ENCODE measurements at regions not wholly inside any gene's neighbourhood (a gene's known extent, or its start where the extent isn't known, plus 50 kb on each side); places are given as distances from the start of the nearest gene placed in this dataset.

- no peak overlapping the region for H3K4me3 Mint-ChIP-seq
- WGBS, 2 experiments (ENCODE audit: insufficient coverage in 1 of 2, insufficient read length in 1 of 2), result 96 to 99% methylated on average over 9 to 11 of the region's 11 CpGs
- DNase-seq, result no peak
- TF ChIP-seq, protein P1, sequence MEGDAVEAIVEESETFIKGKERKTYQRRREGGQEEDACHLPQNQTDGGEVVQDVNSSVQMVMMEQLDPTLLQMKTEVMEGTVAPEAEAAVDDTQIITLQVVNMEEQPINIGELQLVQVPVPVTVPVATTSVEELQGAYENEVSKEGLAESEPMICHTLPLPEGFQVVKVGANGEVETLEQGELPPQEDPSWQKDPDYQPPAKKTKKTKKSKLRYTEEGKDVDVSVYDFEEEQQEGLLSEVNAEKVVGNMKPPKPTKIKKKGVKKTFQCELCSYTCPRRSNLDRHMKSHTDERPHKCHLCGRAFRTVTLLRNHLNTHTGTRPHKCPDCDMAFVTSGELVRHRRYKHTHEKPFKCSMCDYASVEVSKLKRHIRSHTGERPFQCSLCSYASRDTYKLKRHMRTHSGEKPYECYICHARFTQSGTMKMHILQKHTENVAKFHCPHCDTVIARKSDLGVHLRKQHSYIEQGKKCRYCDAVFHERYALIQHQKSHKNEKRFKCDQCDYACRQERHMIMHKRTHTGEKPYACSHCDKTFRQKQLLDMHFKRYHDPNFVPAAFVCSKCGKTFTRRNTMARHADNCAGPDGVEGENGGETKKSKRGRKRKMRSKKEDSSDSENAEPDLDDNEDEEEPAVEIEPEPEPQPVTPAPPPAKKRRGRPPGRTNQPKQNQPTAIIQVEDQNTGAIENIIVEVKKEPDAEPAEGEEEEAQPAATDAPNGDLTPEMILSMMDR (conservative IDR thresholded peaks at IDR 0.05), result no peak
- no peaks in the 10 kb centered on the region for H3K27me3 ChIP-seq (ENCODE audit: control insufficient read depth, insufficient read depth, low read length, poor library complexity, severe bottlenecking)
- H3K4me1 ChIP-seq (ENCODE audit: control insufficient read depth, insufficient read depth, low read length), result no peaks in the 10 kb centered on the region
- no peaks in the 10 kb centered on the region for H3K36me3 Mint-ChIP-seq (ENCODE audit: low read depth)
- H3K9me3 ChIP-seq (ENCODE audit: control insufficient read depth, low read length), result no peaks in the 10 kb centered on the region
- H3K27ac Mint-ChIP-seq, result no peak overlapping the region
- no peaks in the 10 kb centered on the region for H3K36me3 ChIP-seq (ENCODE audit: control insufficient read depth, insufficient read depth, low read length)
- no peak overlapping the region for H3K9ac ChIP-seq (ENCODE audit: extremely low read depth, low read length, poor library complexity, severe bottlenecking)
- no peak overlapping the region for H3K27ac ChIP-seq (ENCODE audit: low read depth, low read length)
- peaks cover 13% of the 10 kb centered on the region for H3K4me1 Mint-ChIP-seq
- no peak overlapping the region for H3K4me3 ChIP-seq (ENCODE audit: low read length)
- no peaks in the 10 kb centered on the region for H3K9me3 Mint-ChIP-seq
- H3K27me3 Mint-ChIP-seq (ENCODE audit: insufficient read depth), result no peaks in the 10 kb centered on the region
These were observed 396.2 kb upstream of the SLC35B3 start for GRCh38 chr6:8831366-8832152.

DNA sequence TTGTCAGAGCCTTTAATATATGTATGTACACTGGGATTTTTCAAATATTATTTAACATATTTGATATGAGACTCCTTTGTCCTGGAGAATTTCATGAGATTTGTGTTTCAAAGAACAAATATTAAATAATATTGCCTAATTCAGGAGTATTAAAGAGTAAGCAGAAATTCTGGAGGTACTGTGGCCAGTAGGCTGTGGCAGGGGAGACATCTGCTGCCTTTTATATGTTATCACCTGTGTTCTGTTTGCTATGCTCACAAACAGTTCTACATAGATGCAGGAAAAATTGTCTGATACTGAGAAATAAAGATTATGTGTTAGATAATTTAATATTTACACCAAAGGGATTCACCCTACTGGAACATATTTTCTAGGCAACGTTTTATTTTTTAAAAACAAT lies 395.4 kb upstream of the SLC35B3 start:
- DNase-seq, result no peak
- Histone ChIP-seq H3K9me3 (ENCODE audit: control insufficient read depth, low read length) (no peaks in the 10 kb centered on the region), H3K9ac (ENCODE audit: extremely low read depth, low read length, poor library complexity, severe bottlenecking) (no peak overlapping the region), H3K36me3 (ENCODE audit: control insufficient read depth, insufficient read depth, low read length) (no peaks in the 10 kb centered on the region), H3K27ac (ENCODE audit: low read depth, low read length) (no peak overlapping the region), H3K4me1 (ENCODE audit: control insufficient read depth, insufficient read depth, low read length) (no peaks in the 10 kb centered on the region), H3K4me3 (ENCODE audit: low read length) (no peak overlapping the region), H3K27me3 (ENCODE audit: control insufficient read depth, insufficient read depth, low read length, poor library complexity, severe bottlenecking) (no peaks in the 10 kb centered on the region)
- H3K27ac Mint-ChIP-seq, result no peak overlapping the region
- TF ChIP-seq, protein P1 (conservative IDR thresholded peaks at IDR 0.05), result no peak
- H3K4me3 Mint-ChIP-seq, result no peak overlapping the region
- H3K4me1 Mint-ChIP-seq, result peaks cover 6% of the 10 kb centered on the region
- no CpG with 5 or more reads among the region's 1 CpG for WGBS, 2 experiments (ENCODE audit: insufficient coverage in 1 of 2, insufficient read length in 1 of 2)
- no peaks in the 10 kb centered on the region for H3K36me3 Mint-ChIP-seq (ENCODE audit: low read depth)
- no peaks in the 10 kb centered on the region for H3K9me3 Mint-ChIP-seq
- H3K27me3 Mint-ChIP-seq (ENCODE audit: insufficient read depth), result no peaks in the 10 kb centered on the region

DNA sequence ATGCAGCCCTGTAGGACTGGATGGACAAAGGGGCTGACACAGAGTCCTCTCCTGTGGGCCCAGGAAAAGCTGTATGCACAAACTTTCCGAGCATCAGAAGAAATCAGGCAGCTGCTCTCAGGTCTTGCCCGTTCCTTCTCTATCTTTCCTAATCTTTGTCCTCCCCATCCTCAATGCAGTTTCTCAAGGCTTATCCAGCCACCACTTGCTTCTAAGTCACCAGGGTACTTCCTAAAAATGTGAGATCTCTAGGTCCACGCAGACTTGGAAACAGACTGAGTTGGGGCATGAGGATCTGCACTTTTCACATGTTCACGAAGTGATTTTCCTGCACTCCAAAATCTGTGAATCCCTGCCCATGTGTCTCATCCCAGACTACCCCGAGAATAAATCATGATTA lies 394.5 kb upstream of the SLC35B3 start:
- DNase-seq, result no peak
- no peak overlapping the region for H3K27ac ChIP-seq (ENCODE audit: low read depth, low read length)
- Mint-ChIP-seq H3K9me3 (no peaks in the 10 kb centered on the region), H3K36me3 (ENCODE audit: low read depth) (no peaks in the 10 kb centered on the region), H3K4me1 (no peaks in the 10 kb centered on the region), H3K27ac (no peak overlapping the region), H3K4me3 (no peak overlapping the region), H3K27me3 (ENCODE audit: insufficient read depth) (no peaks in the 10 kb centered on the region)
- H3K4me1 ChIP-seq (ENCODE audit: control insufficient read depth, insufficient read depth, low read length), result no peaks in the 10 kb centered on the region
- 91 to 100% methylated on average over 3 to 5 of the region's 5 CpGs for WGBS, 2 experiments (ENCODE audit: insufficient coverage in 1 of 2, insufficient read length in 1 of 2)
- no peak overlapping the region for H3K4me3 ChIP-seq (ENCODE audit: low read length)
- no peaks in the 10 kb centered on the region for H3K9me3 ChIP-seq (ENCODE audit: control insufficient read depth, low read length)
- H3K36me3 ChIP-seq (ENCODE audit: control insufficient read depth, insufficient read depth, low read length), result no peaks in the 10 kb centered on the region
- TF ChIP-seq, protein P1 (conservative IDR thresholded peaks at IDR 0.05), result no peak
- no peaks in the 10 kb centered on the region for H3K27me3 ChIP-seq (ENCODE audit: control insufficient read depth, insufficient read depth, low read length, poor library complexity, severe bottlenecking)
- H3K9ac ChIP-seq (ENCODE audit: extremely low read depth, low read length, poor library complexity, severe bottlenecking), result no peak overlapping the region

Measured in endodermal cell (in vitro differentiated cells).